ENCODE measurements at regions not wholly inside any gene's neighbourhood (a gene's known extent, or its start where the extent isn't known, plus 50 kb on each side); places are given as distances from the start of the nearest gene placed in this dataset.

- Histone ChIP-seq H3K9me3 (ENCODE audit: control insufficient read depth, insufficient read depth, low read length) (peaks cover 9% of the 10 kb centered on the region), H3K4me1 (ENCODE audit: control insufficient read depth, insufficient read depth, low read length) (no peaks in the 10 kb centered on the region), H3K4me3 (ENCODE audit: low read length) (no peak overlapping the region), H3K36me3 (ENCODE audit: control insufficient read depth, insufficient read depth, low read length) (no peaks in the 10 kb centered on the region), H3K27me3 (ENCODE audit: control insufficient read depth, insufficient read depth, low read length) (no peaks in the 10 kb centered on the region), H3K27ac (ENCODE audit: low read length) (no peak overlapping the region)
- Mint-ChIP-seq H3K27me3 (ENCODE audit: low read depth in 2 of 2) (peaks cover 0 to 9% of the 10 kb centered on the region in 2 donors), H3K27ac (no peak overlapping the region), H3K4me1 (no peaks in the 10 kb centered on the region), H3K36me3 (no peaks in the 10 kb centered on the region), H3K4me3 (no peak overlapping the region), H3K9me3 (peaks cover 0 to 2% of the 10 kb centered on the region in 2 donors)
- intact Hi-C loops (cut with micrococcal nuclease), result no loop called here
- ATAC-seq (no peak), DNase-seq (no peak)
- WGBS (ENCODE audit: insufficient coverage), result 91% methylated on average over 6 of the region's 6 CpGs
- TF ChIP-seq CTCF (IDR thresholded peaks at IDR 0.05), result no peak
Observed at GRCh38 chr7:156590212-156590611, 50.4 kb upstream of the RNF32 start.

- no peak for ATAC-seq
- intact Hi-C loops (cut with micrococcal nuclease), result no loop called here
- peaks cover 0 to 9% of the 10 kb centered on the region in 2 donors for H3K27me3 Mint-ChIP-seq (ENCODE audit: low read depth in 2 of 2)
- no peaks in the 10 kb centered on the region for H3K27me3 ChIP-seq (ENCODE audit: control insufficient read depth, insufficient read depth, low read length)
- no peak overlapping the region for H3K27ac ChIP-seq (ENCODE audit: low read length)
- H3K4me1 ChIP-seq (ENCODE audit: control insufficient read depth, insufficient read depth, low read length), result no peaks in the 10 kb centered on the region
- H3K36me3 ChIP-seq (ENCODE audit: control insufficient read depth, insufficient read depth, low read length), result no peaks in the 10 kb centered on the region
- H3K9me3 Mint-ChIP-seq, result peaks cover 0 to 2% of the 10 kb centered on the region in 2 donors
- no peaks in the 10 kb centered on the region for H3K4me1 Mint-ChIP-seq
- H3K36me3 Mint-ChIP-seq, result no peaks in the 10 kb centered on the region
- no peak overlapping the region for H3K27ac Mint-ChIP-seq
- WGBS (ENCODE audit: insufficient coverage), result 100% methylated on average over 2 of the region's 2 CpGs
- no peak for TF ChIP-seq CTCF (IDR thresholded peaks at IDR 0.05)
- no peak overlapping the region for H3K4me3 ChIP-seq (ENCODE audit: low read length)
- no peak for DNase-seq
- H3K4me3 Mint-ChIP-seq, result no peak overlapping the region
- peaks cover 9% of the 10 kb centered on the region for H3K9me3 ChIP-seq (ENCODE audit: control insufficient read depth, insufficient read depth, low read length)
Observed at GRCh38 chr7:156589808-156590207, 50.8 kb upstream of the RNF32 start.

- Histone ChIP-seq H3K4me3 (ENCODE audit: low read length) (no peak overlapping the region), H3K27me3 (ENCODE audit: control insufficient read depth, insufficient read depth, low read length) (no peaks in the 10 kb centered on the region), H3K27ac (ENCODE audit: low read length) (no peak overlapping the region), H3K9me3 (ENCODE audit: control insufficient read depth, insufficient read depth, low read length) (no peaks in the 10 kb centered on the region), H3K36me3 (ENCODE audit: control insufficient read depth, insufficient read depth, low read length) (no peaks in the 10 kb centered on the region), H3K4me1 (ENCODE audit: control insufficient read depth, insufficient read depth, low read length) (no peaks in the 10 kb centered on the region)
- Mint-ChIP-seq H3K27me3 (ENCODE audit: low read depth in 2 of 2) (peaks cover 0 to 6% of the 10 kb centered on the region in 2 donors), H3K4me1 (no peaks in the 10 kb centered on the region), H3K27ac (no peak overlapping the region), H3K4me3 (no peak overlapping the region), H3K9me3 (no peaks in the 10 kb centered on the region), H3K36me3 (no peaks in the 10 kb centered on the region)
- ATAC-seq, result no peak
- intact Hi-C loops (cut with micrococcal nuclease), result no loop called here
- TF ChIP-seq CTCF (IDR thresholded peaks at IDR 0.05), result no peak
- 83% methylated on average over 1 of the region's 1 CpG for WGBS (ENCODE audit: insufficient coverage)
- DNase-seq, result no peak
Observed at GRCh38 chr7:156585926-156586325, 54.6 kb upstream of the RNF32 start.

GRCh38 chr7:156585025-156585648 is 55.4 kb upstream of the RNF32 start:
- no peak overlapping the region for H3K4me3 ChIP-seq (ENCODE audit: low read length)
- ATAC-seq (no peak), DNase-seq (no peak)
- no peaks in the 10 kb centered on the region for H3K27me3 ChIP-seq (ENCODE audit: control insufficient read depth, insufficient read depth, low read length)
- no peaks in the 10 kb centered on the region for H3K9me3 ChIP-seq (ENCODE audit: control insufficient read depth, insufficient read depth, low read length)
- no peak overlapping the region for H3K4me3 Mint-ChIP-seq
- peaks cover 0 to 9% of the 10 kb centered on the region in 2 donors for H3K27me3 Mint-ChIP-seq (ENCODE audit: low read depth in 2 of 2)
- intact Hi-C loops (cut with micrococcal nuclease), result no loop called here
- no peak overlapping the region for H3K27ac ChIP-seq (ENCODE audit: low read length)
- TF ChIP-seq CTCF (IDR thresholded peaks at IDR 0.05), result no peak
- H3K4me1 ChIP-seq (ENCODE audit: control insufficient read depth, insufficient read depth, low read length), result no peaks in the 10 kb centered on the region
- no peaks in the 10 kb centered on the region for H3K36me3 Mint-ChIP-seq
- WGBS (ENCODE audit: insufficient coverage), result 53% methylated on average over 5 of the region's 6 CpGs
- no peak overlapping the region for H3K27ac Mint-ChIP-seq
- H3K9me3 Mint-ChIP-seq, result no peaks in the 10 kb centered on the region
- H3K36me3 ChIP-seq (ENCODE audit: control insufficient read depth, insufficient read depth, low read length), result no peaks in the 10 kb centered on the region
- no peaks in the 10 kb centered on the region for H3K4me1 Mint-ChIP-seq

All from natural killer cell (primary cell).